ENCODE measurements at regions not wholly inside any gene's neighbourhood (a gene's known extent, or its start where the extent isn't known, plus 50 kb on each side); places are given as distances from the start of the nearest gene placed in this dataset.

- no peak for DNase-seq (ENCODE audit: low spot score)
Measured at GRCh38 chr7:21221130-21221529, 206.8 kb upstream of the SP4 start.

GRCh38 chr7:21238400-21239116 is 189.3 kb upstream of the SP4 start:
- no peak for DNase-seq (ENCODE audit: low spot score)

- no peak for DNase-seq (ENCODE audit: low spot score)
Measured at GRCh38 chr7:21243265-21243664, 184.6 kb upstream of the SP4 start.

- DNase-seq (ENCODE audit: low spot score): no peak
Measured at GRCh38 chr7:21251151-21251800, 176.6 kb upstream of the SP4 start.

- no peak for DNase-seq (ENCODE audit: low spot score)
Measured at GRCh38 chr7:21253740-21254687, 173.9 kb upstream of the SP4 start.

- peak; percentile 44 for DNase-seq (ENCODE audit: low spot score)
Measured at GRCh38 chr7:21256310-21256877, 171.5 kb upstream of the SP4 start.

GRCh38 chr7:21260939-21261338 is 166.9 kb upstream of the SP4 start:
- DNase-seq (ENCODE audit: low spot score): no peak

GRCh38 chr7:21261627-21262594 is 166.0 kb upstream of the SP4 start:
- DNase-seq (ENCODE audit: low spot score): peak; percentile 28

GRCh38 chr7:21269021-21269420 is 158.9 kb upstream of the SP4 start:
- DNase-seq (ENCODE audit: low spot score): no peak

- DNase-seq (ENCODE audit: low spot score): no peak
Measured at GRCh38 chr7:21276471-21277035, 151.3 kb upstream of the SP4 start.

- no peak for DNase-seq (ENCODE audit: low spot score)
Measured at GRCh38 chr7:21278944-21279343, 148.9 kb upstream of the SP4 start.

GRCh38 chr7:21281193-21281592 is 146.7 kb upstream of the SP4 start:
- DNase-seq (ENCODE audit: low spot score): no peak

GRCh38 chr7:21293771-21294170 is 134.1 kb upstream of the SP4 start:
- no peak for DNase-seq (ENCODE audit: low spot score)

- no peak for DNase-seq (ENCODE audit: low spot score)
Measured at GRCh38 chr7:21299766-21300165, 128.1 kb upstream of the SP4 start.

- DNase-seq (ENCODE audit: low spot score): no peak
Measured at GRCh38 chr7:21300692-21301091, 127.2 kb upstream of the SP4 start.

GRCh38 chr7:21304808-21305375 is 123.0 kb upstream of the SP4 start:
- DNase-seq (ENCODE audit: low spot score): no peak

GRCh38 chr7:21305455-21306235 is 122.2 kb upstream of the SP4 start:
- no peak for DNase-seq (ENCODE audit: low spot score)

GRCh38 chr7:21314954-21315353 is 112.9 kb upstream of the SP4 start:
- DNase-seq (ENCODE audit: low spot score): no peak

Measured in hematopoietic multipotent progenitor cell treated with erythropoietin and hydrocortisone succinate and interleukin-3 and kit ligand, for 17 days (in vitro differentiated cells).